ENCODE measurements at regions not wholly inside any gene's neighbourhood (a gene's known extent, or its start where the extent isn't known, plus 50 kb on each side); places are given as distances from the start of the nearest gene placed in this dataset.
"Not testable (repeated sequence)": the region's sequence is repeated elsewhere in the genome, so short reads cannot be mapped to it uniquely, and the experiment has no call there.

DNA sequence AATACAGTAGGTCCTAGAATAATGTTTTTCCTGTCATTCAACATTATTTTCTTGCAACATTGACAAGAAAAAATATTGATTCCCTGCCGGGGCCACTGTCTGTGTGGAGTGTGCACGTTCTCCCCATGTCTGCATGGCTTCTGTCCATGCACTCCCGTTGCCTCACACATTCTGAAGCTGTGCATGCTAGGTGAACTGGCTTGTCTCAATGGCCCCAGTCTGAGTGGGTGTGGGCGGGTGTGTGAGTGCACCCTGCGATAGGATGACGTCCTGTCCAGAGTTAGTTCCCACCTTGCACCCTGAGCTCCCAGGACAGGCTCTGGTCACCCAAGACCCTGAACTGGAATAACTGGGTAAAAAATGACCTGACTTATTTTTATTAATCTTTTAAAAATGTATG is 186.1 kb downstream of the CAND1 start:
- no peak for DNase-seq (ENCODE audit: low read depth, low spot score)

DNA sequence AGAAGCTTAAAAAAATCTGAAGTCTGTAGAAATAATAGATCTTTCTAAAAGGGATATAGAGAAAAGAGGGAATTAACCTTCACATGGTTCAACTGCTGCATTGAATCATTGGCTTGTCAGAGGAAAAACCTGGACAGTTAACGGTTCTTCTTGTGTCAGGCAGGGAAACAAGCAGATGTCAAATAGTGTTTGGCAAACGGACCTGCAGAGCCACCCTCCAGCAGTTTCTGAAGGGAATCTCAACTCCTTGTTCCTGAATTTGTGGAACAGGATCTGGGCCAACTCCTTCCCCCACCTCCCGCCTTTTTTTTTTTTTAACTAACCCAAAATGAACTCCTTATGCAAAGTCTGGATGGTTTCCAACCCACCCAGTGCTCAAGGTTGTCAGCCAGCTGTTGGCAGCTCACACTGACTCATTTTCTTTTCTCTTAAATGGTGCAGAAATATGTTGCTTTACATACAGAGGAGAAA is 187.3 kb downstream of the CAND1 start:
- peak; percentile 57 for DNase-seq (ENCODE audit: low read depth, low spot score)

- no peak for DNase-seq (ENCODE audit: low read depth, low spot score)
These were observed 188.0 kb downstream of the CAND1 start for GRCh38 chr12:67457136-67457535.

GRCh38 chr12:67457778-67458665 is 188.9 kb downstream of the CAND1 start:
- DNase-seq (ENCODE audit: low read depth, low spot score): no peak

DNA sequence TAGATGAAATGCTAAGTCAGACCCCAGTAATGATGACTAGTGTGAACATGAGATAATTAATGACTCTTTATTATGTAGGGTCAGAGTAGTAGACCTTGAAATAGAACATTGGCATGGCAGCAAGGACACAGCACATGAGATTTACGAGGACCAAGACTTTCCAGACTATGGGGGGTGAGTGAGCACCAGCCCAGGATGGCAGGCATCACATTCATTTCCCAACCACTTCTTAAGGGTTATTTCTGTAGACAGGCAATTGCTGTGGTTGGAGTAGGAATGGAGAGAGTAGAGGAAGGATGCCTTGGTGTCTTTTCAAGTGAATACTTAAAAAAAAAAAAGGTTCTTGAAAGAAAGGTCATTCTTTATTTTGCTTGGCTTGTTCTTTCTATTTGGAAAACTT is 189.4 kb upstream of the DYRK2 start:
- DNase-seq (ENCODE audit: low read depth, low spot score): no peak

- DNase-seq (ENCODE audit: low read depth, low spot score): no peak
These were observed 189.0 kb upstream of the DYRK2 start for GRCh38 chr12:67459578-67459977.

DNA sequence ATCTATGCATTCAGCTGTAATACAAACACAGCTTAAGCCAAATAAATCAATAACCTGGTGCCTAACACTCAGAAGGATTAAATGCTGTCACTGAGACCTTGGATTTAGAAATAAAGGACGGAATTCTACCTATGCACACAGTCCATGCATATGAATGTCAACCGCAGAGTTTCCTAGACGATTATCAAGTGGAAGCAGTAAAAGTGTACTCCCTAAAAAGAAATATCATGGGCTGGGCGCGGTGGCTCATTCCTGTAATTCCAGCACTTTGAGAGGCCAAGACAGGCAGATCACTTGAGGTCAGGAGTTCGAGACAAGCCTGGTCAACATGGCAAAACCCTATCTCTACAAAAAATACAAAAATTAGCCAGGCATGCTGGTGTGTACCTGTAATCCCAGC is 188.2 kb upstream of the DYRK2 start:
- no peak for DNase-seq (ENCODE audit: low read depth, low spot score)

- DNase-seq (ENCODE audit: low read depth, low spot score): no peak
These were observed 179.8 kb upstream of the DYRK2 start for GRCh38 chr12:67468549-67469245.

DNA sequence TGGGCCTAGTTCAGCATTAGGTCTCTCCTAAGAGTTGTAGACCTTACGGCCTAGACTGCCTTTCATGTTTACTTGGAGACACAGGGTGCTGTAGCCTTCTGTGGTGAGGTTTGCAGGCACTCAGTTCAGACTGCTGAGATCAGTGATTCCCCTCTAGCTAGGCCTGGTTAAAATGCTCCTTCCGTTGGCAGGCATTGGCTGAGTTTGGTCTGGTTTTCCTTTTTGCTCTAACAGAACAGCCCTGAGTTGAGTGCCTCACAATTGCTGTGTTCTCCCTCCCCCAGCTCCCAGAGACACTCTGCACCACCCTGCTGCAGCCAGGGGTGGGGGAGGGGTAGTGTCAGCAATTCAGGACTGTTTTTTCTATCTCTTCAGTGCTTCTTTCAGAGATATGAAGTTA is 178.9 kb upstream of the DYRK2 start:
- no peak for DNase-seq (ENCODE audit: low read depth, low spot score)

DNA sequence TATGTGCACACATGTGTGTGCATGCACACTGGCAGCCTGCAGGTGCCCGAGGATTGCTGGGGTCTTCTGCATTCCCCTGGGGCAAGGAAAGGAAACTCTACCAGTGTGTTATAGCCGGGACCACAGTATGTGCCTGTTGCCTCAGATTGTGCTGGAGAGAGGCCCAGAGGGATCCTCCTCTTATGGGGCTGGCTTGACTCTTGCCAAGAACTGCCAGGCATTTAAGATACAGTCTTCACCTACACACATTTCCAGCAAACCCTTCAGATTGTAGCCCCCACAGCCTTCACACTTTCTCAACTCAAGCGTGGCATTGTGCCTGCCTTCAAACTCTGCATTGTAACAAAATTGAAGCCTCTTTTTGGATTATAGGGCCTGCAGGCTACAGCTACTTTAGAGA is 176.7 kb upstream of the DYRK2 start:
- DNase-seq (ENCODE audit: low read depth, low spot score): no peak

- DNase-seq (ENCODE audit: low read depth, low spot score): no peak
These were observed 176.0 kb upstream of the DYRK2 start for GRCh38 chr12:67472539-67472938.

DNA sequence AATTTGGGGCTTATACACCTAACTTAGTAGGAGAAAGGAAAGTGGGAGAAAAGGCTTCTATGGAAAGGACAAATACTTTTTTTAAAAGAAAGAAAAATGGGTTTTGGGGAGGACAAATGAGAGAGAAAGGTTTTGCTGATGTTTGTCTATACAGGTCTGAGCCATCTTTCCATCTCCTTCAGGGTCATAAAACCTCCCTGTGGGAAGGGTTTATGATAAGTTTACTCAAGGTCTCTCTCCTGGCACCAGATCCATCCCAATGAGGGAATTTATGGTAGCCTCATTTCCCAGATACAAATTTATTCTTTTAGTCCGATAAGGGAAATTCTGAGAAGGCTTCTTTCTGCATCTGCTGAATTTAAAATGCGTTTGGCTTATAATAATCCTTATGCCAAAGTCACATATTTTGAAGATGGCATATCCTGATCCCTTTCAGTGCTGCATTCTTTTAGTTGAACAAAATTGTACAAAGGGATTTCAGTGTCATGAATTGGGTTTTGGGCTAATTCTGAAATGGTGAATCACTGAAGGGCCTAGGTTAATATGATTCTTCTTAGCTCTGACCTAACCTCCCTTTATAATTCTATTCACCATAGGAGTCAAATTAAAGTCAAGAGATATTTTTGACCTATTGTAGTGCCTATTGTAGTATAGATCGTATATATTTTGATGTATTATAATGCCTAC is 173.5 kb upstream of the DYRK2 start:
- DNase-seq (ENCODE audit: low read depth, low spot score): no peak

DNA sequence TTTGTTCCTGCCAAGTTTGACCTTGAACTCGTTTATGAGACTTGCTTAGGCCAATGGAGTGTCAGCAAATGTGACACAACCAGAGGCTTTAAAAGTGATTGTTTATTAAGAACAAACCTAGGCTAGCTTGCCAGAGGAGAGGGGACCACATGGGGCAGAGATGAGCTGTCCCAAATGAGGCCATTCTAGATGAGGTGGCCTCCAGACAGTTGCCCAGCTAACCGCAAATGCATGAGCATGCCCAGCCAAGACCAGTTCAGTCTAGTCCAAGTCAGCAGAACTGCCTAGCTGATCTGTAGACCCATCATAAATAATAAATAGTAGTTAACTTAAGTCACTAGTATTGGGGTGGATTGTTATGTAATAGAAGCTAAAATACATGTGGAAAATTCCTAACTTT is 172.8 kb upstream of the DYRK2 start:
- no peak for DNase-seq (ENCODE audit: low read depth, low spot score)

DNA sequence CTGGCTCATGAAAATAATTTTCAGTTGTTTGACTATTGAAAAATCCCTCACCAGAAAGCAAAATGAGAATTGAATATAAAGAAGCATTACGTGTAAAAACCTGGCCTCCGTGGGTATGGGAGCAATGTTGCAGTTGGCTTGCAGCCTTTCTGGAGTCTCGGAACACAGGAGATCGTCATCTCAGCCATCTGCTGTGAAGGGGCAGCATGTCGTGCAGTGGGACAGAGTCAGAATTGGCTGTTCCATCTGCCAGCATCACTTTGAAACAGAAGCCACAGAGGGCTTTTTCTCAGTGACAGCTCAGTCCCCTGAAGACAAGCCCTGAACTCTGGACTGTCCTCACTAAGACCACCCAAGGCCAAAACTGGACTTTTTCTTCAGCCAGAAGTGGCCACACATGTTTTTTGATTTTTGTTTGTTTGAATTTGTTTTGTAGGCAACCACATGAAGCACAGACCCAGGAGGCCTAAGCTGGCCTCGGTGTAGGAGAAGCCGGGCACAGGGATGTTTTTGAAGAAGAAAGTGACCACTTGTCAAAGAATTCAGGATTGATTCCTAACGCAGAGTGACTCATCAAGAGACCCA is 170.8 kb upstream of the DYRK2 start:
- DNase-seq (ENCODE audit: low read depth, low spot score): no peak

- DNase-seq (ENCODE audit: low read depth, low spot score): no peak
These were observed 165.5 kb upstream of the DYRK2 start for GRCh38 chr12:67482751-67483661.

GRCh38 chr12:67483871-67484554 is 164.5 kb upstream of the DYRK2 start:
- no peak for DNase-seq (ENCODE audit: low read depth, low spot score)

- DNase-seq (ENCODE audit: low read depth, low spot score): no peak
These were observed 163.6 kb upstream of the DYRK2 start for GRCh38 chr12:67484791-67485480.

GRCh38 chr12:67486671-67487070 is 161.9 kb upstream of the DYRK2 start:
- DNase-seq (ENCODE audit: low read depth, low spot score): no peak

DNA sequence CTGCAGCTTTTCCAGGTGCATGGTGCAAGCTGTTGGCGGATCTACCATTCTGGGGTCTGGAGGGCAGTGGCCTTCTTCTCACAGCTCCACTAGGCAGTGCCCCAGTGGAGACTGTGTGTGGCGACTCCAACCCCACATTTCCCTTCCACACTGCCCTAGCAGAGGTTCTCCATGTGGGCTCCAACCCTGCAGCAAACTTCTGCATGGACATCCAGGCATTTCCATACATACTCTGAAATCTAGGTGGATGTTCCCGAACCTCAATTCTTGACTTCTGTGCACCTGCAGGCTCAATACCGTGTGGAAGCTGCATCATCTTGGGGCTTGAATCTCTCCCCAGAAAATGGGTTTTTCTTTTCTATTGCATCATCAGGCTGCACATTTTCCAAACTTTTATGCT is 160.2 kb upstream of the DYRK2 start:
- DNase-seq (ENCODE audit: low read depth, low spot score): not testable (repeated sequence)

- no peak for DNase-seq (ENCODE audit: low read depth, low spot score)
These were observed 159.5 kb upstream of the DYRK2 start for GRCh38 chr12:67489007-67489406.

Data from brain pericyte (primary cell).